SK-N-SH treated with all-trans-retinoic acid at 6 μM for 48 hours (cell line): ENCODE measurements at regions not wholly inside any gene's neighbourhood (a gene's known extent, or its start where the extent isn't known, plus 50 kb on each side); places are given as distances from the start of the nearest gene placed in this dataset.

ENCODE experiments used
- ATAC-seq: fragments of 200-7000 bp; cut with Tn5 transposase; 3 replicates; pipeline ENCODE4 v1.9.1; 2020; ENCODE audit warnings: mild to moderate bottlenecking, moderate library complexity
- ARNTL ChIP-seq: fragments of 450-650 bp; formaldehyde crosslinking; IDR thresholded peaks from 2 replicates; pipeline ENCODE4 v1.5.0; 2020; ENCODE audit warnings: low read depth, mild to moderate bottlenecking, moderate library complexity, borderline replicate concordance
- BACH2 ChIP-seq: fragments of 250-450 bp; sonication (Bioruptor Pico); IDR thresholded peaks from 2 replicates; pipeline ENCODE4 v1.9.0; 2021; ENCODE audit warnings: mild to moderate bottlenecking, borderline replicate concordance
- CSDC2 ChIP-seq: fragments of 250-450 bp; sonication (Bioruptor Pico); IDR thresholded peaks from 2 replicates; pipeline ENCODE4 v1.5.0; 2020; ENCODE audit warnings: mild to moderate bottlenecking, moderate library complexity
- ESRRG ChIP-seq: fragments of 250-450 bp; sonication (Bioruptor Pico); IDR thresholded peaks from 2 replicates; pipeline ENCODE4 v1.6.1; 2021; ENCODE audit warnings: mild to moderate bottlenecking
- GLIS3 ChIP-seq: fragments of 250-450 bp; sonication (Bioruptor Pico); IDR thresholded peaks from 2 replicates; pipeline ENCODE4 v1.5.0; 2020; ENCODE audit warnings: mild to moderate bottlenecking, moderate library complexity
- ISL1 ChIP-seq: fragments of 250-450 bp; sonication (Bioruptor Pico); IDR thresholded peaks from 2 replicates; pipeline ENCODE4 v2.1.2; 2022; ENCODE audit warnings: mild to moderate bottlenecking, moderate library complexity
- OSR1 ChIP-seq: fragments of 250-450 bp; sonication (Bioruptor Pico); IDR thresholded peaks from 2 replicates; pipeline ENCODE4 v1.8.0; 2022; ENCODE audit warnings: moderate library complexity, mild to moderate bottlenecking, inconsistent platforms
- PPARA ChIP-seq: fragments of 250-450 bp; sonication (Bioruptor Pico); IDR thresholded peaks from 2 replicates; pipeline ENCODE4 v1.5.0; 2020; ENCODE audit warnings: mild to moderate bottlenecking, borderline replicate concordance
- RARB ChIP-seq: fragments of 250-450 bp; sonication (Bioruptor Pico); IDR thresholded peaks from 2 replicates; pipeline ENCODE4 v1.8.0; 2021; ENCODE audit warnings: mild to moderate bottlenecking, moderate library complexity
- SNAI2 ChIP-seq: fragments of 250-450 bp; sonication (Bioruptor Pico); IDR thresholded peaks from 2 replicates; pipeline ENCODE4 v1.5.0; 2020; ENCODE audit warnings: mild to moderate bottlenecking, moderate library complexity
- TCF4 ChIP-seq: fragments of 250-450 bp; sonication (Bioruptor Pico); IDR thresholded peaks from 2 replicates; pipeline ENCODE4 v1.8.0; 2021; ENCODE audit warnings: mild to moderate bottlenecking, moderate library complexity, borderline replicate concordance
- TOX ChIP-seq: fragments of 250-450 bp; sonication (Bioruptor Pico); IDR thresholded peaks from 2 replicates; pipeline ENCODE4 v1.8.0; 2021; ENCODE audit warnings: mild to moderate bottlenecking, moderate library complexity, borderline replicate concordance
- ZC3H10 ChIP-seq: fragments of 250-450 bp; sonication (Bioruptor Pico); IDR thresholded peaks from 2 replicates; pipeline ENCODE4 v1.5.1; 2021; ENCODE audit warnings: mild to moderate bottlenecking, moderate library complexity
- ZFP3 ChIP-seq: fragments of 250-450 bp; sonication (Bioruptor Pico); IDR thresholded peaks from 2 replicates; pipeline ENCODE4 v1.5.0; 2020; ENCODE audit warnings: mild to moderate bottlenecking, moderate library complexity
- ZFP30 ChIP-seq: fragments of 450-650 bp; formaldehyde crosslinking; IDR thresholded peaks from 2 replicates; pipeline ENCODE4 v1.5.0; 2022; ENCODE audit warnings: mild to moderate bottlenecking, moderate library complexity
- ZNF565 ChIP-seq: fragments of 450-650 bp; formaldehyde crosslinking; conservative IDR thresholded peaks from 2 replicates; pipeline ENCODE4 v1.5.0; 2020; ENCODE audit warnings: low read depth, mild to moderate bottlenecking, moderate library complexity
- ZNF70 ChIP-seq: fragments of 450-650 bp; formaldehyde crosslinking; IDR thresholded peaks from 2 replicates; pipeline ENCODE4 v1.5.0; 2020; ENCODE audit warnings: mild to moderate bottlenecking, moderate library complexity
- ZNF8 ChIP-seq: fragments of 450-650 bp; formaldehyde crosslinking; IDR thresholded peaks from 2 replicates; pipeline ENCODE4 v1.5.0; 2020; ENCODE audit warnings: mild to moderate bottlenecking, moderate library complexity
- TF ChIP-seq, protein P1 (sequence below): fragments of 250-450 bp; sonication (Bioruptor Pico); IDR thresholded peaks from 2 replicates; pipeline ENCODE4 v1.8.0; 2021; ENCODE audit warnings: low read depth, mild to moderate bottlenecking, moderate library complexity, borderline replicate concordance
- TF ChIP-seq, protein P2 (sequence below): fragments of 250-450 bp; sonication (Bioruptor Pico); IDR thresholded peaks from 2 replicates; pipeline ENCODE4 v1.5.0; 2020; ENCODE audit warnings: mild to moderate bottlenecking, moderate library complexity
- TF ChIP-seq, protein P3 (sequence below): fragments of 250-450 bp; sonication (Bioruptor Pico); IDR thresholded peaks from 2 replicates; pipeline ENCODE4 v1.5.1; 2020; ENCODE audit warnings: low read depth, mild to moderate bottlenecking, moderate library complexity
- TF ChIP-seq, protein P4 (sequence below): fragments of 250-450 bp; sonication (Bioruptor Pico); IDR thresholded peaks from 2 replicates; pipeline ENCODE4 v1.5.1; 2021; ENCODE audit warnings: mild to moderate bottlenecking, moderate library complexity

DNA sequence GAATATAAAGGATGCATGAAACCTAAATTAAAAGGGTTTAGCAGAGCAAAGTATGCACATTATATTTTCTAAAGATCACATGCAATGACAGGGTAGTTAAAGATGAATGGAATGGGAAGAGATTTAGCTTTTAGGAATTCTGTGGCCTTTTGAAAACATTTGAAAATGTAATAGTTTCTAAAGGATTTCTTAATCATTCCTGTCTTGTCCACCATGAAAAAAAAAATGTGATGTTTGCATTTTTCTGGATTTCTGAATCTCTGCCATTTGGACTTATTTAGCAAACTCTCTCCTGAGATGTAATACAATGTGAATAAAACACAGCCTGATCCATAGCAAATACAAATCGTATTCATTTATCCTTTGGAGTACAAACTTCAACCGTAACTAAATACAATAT, 126.6 kb upstream of the RAB11FIP2 start:
- no peak for ATAC-seq
- TF ChIP-seq, protein P1, sequence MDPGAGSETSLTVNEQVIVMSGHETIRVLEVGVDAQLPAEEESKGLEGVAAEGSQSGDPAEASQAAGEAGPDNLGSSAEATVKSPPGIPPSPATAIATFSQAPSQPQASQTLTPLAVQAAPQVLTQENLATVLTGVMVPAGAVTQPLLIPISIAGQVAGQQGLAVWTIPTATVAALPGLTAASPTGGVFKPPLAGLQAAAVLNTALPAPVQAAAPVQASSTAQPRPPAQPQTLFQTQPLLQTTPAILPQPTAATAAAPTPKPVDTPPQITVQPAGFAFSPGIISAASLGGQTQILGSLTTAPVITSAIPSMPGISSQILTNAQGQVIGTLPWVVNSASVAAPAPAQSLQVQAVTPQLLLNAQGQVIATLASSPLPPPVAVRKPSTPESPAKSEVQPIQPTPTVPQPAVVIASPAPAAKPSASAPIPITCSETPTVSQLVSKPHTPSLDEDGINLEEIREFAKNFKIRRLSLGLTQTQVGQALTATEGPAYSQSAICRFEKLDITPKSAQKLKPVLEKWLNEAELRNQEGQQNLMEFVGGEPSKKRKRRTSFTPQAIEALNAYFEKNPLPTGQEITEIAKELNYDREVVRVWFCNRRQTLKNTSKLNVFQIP (CRISPR knock-in tag), result no peak
- TF ChIP-seq ZFP3 (CRISPR knock-in tag), result no peak
- TF ChIP-seq ISL1 (CRISPR knock-in tag), result no peak
- TF ChIP-seq SNAI2 (CRISPR knock-in tag), result no peak
- no peak for TF ChIP-seq GLIS3
- TF ChIP-seq OSR1 (CRISPR knock-in tag), result no peak
- TF ChIP-seq ZNF8 (CRISPR knock-in tag), result no peak
- no peak for TF ChIP-seq BACH2
- no peak for TF ChIP-seq ZC3H10
- no peak for TF ChIP-seq ZNF70 (CRISPR knock-in tag)
- TF ChIP-seq CSDC2 (CRISPR knock-in tag), result no peak
- no peak for TF ChIP-seq PPARA (CRISPR knock-in tag)
- TF ChIP-seq, protein P2, sequence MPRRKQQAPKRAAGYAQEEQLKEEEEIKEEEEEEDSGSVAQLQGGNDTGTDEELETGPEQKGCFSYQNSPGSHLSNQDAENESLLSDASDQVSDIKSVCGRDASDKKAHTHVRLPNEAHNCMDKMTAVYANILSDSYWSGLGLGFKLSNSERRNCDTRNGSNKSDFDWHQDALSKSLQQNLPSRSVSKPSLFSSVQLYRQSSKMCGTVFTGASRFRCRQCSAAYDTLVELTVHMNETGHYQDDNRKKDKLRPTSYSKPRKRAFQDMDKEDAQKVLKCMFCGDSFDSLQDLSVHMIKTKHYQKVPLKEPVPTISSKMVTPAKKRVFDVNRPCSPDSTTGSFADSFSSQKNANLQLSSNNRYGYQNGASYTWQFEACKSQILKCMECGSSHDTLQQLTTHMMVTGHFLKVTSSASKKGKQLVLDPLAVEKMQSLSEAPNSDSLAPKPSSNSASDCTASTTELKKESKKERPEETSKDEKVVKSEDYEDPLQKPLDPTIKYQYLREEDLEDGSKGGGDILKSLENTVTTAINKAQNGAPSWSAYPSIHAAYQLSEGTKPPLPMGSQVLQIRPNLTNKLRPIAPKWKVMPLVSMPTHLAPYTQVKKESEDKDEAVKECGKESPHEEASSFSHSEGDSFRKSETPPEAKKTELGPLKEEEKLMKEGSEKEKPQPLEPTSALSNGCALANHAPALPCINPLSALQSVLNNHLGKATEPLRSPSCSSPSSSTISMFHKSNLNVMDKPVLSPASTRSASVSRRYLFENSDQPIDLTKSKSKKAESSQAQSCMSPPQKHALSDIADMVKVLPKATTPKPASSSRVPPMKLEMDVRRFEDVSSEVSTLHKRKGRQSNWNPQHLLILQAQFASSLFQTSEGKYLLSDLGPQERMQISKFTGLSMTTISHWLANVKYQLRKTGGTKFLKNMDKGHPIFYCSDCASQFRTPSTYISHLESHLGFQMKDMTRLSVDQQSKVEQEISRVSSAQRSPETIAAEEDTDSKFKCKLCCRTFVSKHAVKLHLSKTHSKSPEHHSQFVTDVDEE (CRISPR knock-in tag), result no peak
- TF ChIP-seq, all 23 proteins: peak for 0

DNA sequence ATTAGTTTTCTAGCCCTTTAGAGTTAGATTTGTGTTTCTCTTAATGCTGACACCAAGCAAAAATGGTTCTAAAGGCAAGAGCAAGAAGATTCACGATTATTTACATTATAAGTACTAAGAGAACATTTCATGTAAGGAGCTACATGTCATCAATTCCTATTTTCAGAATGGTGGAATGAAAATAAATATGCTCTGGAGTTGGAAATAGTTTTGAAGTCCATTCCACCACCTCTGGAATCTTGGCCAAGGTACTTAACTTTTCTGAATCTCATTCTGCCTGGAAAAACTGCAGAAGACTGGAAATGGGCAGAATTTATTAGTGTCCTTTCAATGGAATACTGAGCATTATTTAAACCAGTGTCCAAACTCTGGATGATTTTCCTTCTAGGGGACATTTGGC, 125.1 kb upstream of the RAB11FIP2 start:
- no peak for TF ChIP-seq ARNTL
- no peak for TF ChIP-seq ESRRG (CRISPR knock-in tag)
- no peak for TF ChIP-seq ZNF70 (CRISPR knock-in tag)
- no peak for TF ChIP-seq BACH2
- TF ChIP-seq, protein P3, sequence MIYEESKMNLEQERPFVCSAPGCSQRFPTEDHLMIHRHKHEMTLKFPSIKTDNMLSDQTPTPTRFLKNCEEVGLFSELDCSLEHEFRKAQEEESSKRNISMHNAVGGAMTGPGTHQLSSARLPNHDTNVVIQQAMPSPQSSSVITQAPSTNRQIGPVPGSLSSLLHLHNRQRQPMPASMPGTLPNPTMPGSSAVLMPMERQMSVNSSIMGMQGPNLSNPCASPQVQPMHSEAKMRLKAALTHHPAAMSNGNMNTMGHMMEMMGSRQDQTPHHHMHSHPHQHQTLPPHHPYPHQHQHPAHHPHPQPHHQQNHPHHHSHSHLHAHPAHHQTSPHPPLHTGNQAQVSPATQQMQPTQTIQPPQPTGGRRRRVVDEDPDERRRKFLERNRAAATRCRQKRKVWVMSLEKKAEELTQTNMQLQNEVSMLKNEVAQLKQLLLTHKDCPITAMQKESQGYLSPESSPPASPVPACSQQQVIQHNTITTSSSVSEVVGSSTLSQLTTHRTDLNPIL (CRISPR knock-in tag), result no peak
- TF ChIP-seq TOX (CRISPR knock-in tag), result no peak
- TF ChIP-seq ZFP30 (CRISPR knock-in tag), result no peak
- no peak for TF ChIP-seq RARB (CRISPR knock-in tag)
- TF ChIP-seq TCF4, result no peak
- TF ChIP-seq ISL1 (CRISPR knock-in tag), result no peak
- TF ChIP-seq ZFP3 (CRISPR knock-in tag), result no peak
- no peak for TF ChIP-seq GLIS3
- TF ChIP-seq, protein P4, sequence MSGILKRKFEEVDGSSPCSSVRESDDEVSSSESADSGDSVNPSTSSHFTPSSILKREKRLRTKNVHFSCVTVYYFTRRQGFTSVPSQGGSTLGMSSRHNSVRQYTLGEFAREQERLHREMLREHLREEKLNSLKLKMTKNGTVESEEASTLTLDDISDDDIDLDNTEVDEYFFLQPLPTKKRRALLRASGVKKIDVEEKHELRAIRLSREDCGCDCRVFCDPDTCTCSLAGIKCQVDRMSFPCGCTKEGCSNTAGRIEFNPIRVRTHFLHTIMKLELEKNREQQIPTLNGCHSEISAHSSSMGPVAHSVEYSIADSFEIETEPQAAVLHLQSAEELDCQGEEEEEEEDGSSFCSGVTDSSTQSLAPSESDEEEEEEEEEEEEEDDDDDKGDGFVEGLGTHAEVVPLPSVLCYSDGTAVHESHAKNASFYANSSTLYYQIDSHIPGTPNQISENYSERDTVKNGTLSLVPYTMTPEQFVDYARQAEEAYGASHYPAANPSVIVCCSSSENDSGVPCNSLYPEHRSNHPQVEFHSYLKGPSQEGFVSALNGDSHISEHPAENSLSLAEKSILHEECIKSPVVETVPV (CRISPR knock-in tag), result no peak
- TF ChIP-seq PPARA (CRISPR knock-in tag), result no peak
- TF ChIP-seq, protein P1 (CRISPR knock-in tag), result no peak
- TF ChIP-seq CSDC2 (CRISPR knock-in tag), result no peak
- ATAC-seq, result no peak

DNA sequence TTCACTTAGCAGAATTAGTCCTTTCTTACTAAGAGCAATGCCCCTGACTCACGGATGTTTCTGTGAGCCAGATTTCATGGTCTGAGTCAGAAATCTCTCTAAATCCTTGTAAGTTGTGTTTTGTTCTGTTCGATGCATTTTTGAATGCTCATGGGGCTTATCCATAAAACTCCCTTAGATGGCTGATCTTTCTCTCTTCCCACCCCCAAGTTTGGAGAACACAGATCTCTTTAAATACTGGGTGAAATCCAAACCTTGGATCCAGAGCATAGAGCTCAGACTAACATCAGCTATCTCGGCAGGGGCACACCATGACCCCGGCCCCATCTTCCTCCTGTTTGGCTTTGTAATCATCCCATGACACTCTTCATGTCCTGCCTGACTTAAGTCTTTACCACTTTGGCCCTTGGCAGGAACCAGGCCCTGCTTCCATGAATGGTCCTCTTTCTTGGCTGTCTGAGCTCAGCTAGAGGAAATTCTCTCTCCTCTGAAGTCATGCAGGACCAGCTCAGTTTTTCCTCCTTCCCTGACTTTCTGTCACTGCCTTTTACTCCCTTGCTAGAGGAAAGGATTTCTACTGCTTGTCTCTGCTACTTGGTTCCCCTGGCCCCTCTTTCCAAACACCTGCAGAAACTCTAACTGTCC, 120.4 kb upstream of the RAB11FIP2 start:
- ATAC-seq, result no peak

More for the DNA sequence above, 120.4 kb upstream of the RAB11FIP2 start:
- TF ChIP-seq, protein P3 (CRISPR knock-in tag), result no peak
- no peak for TF ChIP-seq CSDC2 (CRISPR knock-in tag)
- no peak for TF ChIP-seq ZNF565 (CRISPR knock-in tag)
- TF ChIP-seq ARNTL, result no peak
- no peak for TF ChIP-seq ZNF70 (CRISPR knock-in tag)
- TF ChIP-seq OSR1 (CRISPR knock-in tag), result no peak
- no peak for TF ChIP-seq TCF4
- no peak for TF ChIP-seq GLIS3
